ENCODE measurements at regions not wholly inside any gene's neighbourhood (a gene's known extent, or its start where the extent isn't known, plus 50 kb on each side); places are given as distances from the start of the nearest gene placed in this dataset.
"Not testable (repeated sequence)": the region's sequence is repeated elsewhere in the genome, so short reads cannot be mapped to it uniquely, and the experiment has no call there.

DNA sequence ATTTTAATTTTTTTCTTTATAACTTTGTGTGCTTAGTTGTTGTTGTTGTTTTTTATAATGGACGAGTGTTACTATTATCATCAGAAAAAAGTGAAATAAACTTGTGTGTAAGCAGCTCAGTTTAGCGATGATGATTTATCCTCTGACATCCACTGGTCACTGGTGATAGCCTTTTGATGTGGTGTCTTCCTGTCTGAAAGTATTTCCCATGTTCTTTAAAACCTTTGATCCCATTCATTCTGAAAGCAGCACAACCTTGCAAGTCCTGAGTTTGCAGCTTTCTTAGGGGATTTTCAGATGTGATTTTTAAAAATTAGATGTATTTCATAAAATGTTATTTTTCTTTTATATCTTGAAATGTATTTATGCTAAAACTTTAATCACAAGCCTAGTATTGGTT is 85.9 kb upstream of the ZPLD1 start:
- no peaks in the 10 kb centered on the region for H3K9me3 ChIP-seq
- H3K27ac ChIP-seq, result no peak overlapping the region
- H3K4me1 ChIP-seq, result no peaks in the 10 kb centered on the region
- no peak overlapping the region for H3K4me3 ChIP-seq
- DNase-seq, result no peak
- TF ChIP-seq, protein P1, sequence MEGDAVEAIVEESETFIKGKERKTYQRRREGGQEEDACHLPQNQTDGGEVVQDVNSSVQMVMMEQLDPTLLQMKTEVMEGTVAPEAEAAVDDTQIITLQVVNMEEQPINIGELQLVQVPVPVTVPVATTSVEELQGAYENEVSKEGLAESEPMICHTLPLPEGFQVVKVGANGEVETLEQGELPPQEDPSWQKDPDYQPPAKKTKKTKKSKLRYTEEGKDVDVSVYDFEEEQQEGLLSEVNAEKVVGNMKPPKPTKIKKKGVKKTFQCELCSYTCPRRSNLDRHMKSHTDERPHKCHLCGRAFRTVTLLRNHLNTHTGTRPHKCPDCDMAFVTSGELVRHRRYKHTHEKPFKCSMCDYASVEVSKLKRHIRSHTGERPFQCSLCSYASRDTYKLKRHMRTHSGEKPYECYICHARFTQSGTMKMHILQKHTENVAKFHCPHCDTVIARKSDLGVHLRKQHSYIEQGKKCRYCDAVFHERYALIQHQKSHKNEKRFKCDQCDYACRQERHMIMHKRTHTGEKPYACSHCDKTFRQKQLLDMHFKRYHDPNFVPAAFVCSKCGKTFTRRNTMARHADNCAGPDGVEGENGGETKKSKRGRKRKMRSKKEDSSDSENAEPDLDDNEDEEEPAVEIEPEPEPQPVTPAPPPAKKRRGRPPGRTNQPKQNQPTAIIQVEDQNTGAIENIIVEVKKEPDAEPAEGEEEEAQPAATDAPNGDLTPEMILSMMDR (IDR thresholded peaks at IDR 0.05), result no peak
- intact Hi-C loops (cut with DNase I), result no loop called here
- no peaks in the 10 kb centered on the region for H3K27me3 ChIP-seq (ENCODE audit: low read depth)
- no peaks in the 10 kb centered on the region for H3K36me3 ChIP-seq
- no peak for ATAC-seq

- no peaks in the 10 kb centered on the region for H3K9me3 ChIP-seq
- ATAC-seq, result no peak
- no peak overlapping the region for H3K27ac ChIP-seq
- TF ChIP-seq, protein P1 (IDR thresholded peaks at IDR 0.05), result no peak
- intact Hi-C loops (cut with DNase I), result no loop called here
- no peaks in the 10 kb centered on the region for H3K4me1 ChIP-seq
- no peaks in the 10 kb centered on the region for H3K27me3 ChIP-seq (ENCODE audit: low read depth)
- no peak for DNase-seq
- H3K36me3 ChIP-seq, result no peaks in the 10 kb centered on the region
- H3K4me3 ChIP-seq, result no peak overlapping the region
These were observed 81.7 kb upstream of the ZPLD1 start for GRCh38 chr3:102353148-102353547.

DNA sequence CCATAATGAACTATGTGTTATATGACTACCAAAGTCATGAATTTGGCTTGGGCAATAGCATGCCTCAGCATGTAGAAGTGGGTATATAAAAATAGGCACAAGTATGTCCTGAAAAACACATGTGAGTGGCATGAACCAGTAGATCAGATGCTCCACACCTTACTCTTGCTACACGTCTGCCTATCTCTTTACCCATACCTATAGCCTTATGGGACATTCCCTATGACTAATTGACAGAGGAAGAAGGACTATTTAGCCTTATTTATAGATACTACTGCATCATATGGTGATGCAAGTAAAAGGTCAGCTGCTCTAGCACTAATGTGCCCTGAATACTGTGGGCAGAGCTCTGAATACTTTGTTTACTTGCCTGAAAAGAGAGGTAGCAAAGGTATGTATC is 81.0 kb upstream of the ZPLD1 start:
- ATAC-seq (no peak), DNase-seq (no peak)
- Histone ChIP-seq H3K27ac (no peak overlapping the region), H3K4me3 (no peak overlapping the region), H3K27me3 (ENCODE audit: low read depth) (no peaks in the 10 kb centered on the region), H3K36me3 (no peaks in the 10 kb centered on the region), H3K4me1 (no peaks in the 10 kb centered on the region), H3K9me3 (no peaks in the 10 kb centered on the region)
- intact Hi-C loops (cut with DNase I), result no loop called here
- TF ChIP-seq, protein P1 (IDR thresholded peaks at IDR 0.05), result no peak

GRCh38 chr3:102354818-102355515 is 79.8 kb upstream of the ZPLD1 start:
- Histone ChIP-seq H3K4me3 (no peak overlapping the region), H3K27ac (no peak overlapping the region), H3K9me3 (no peaks in the 10 kb centered on the region), H3K36me3 (no peaks in the 10 kb centered on the region), H3K4me1 (no peaks in the 10 kb centered on the region), H3K27me3 (ENCODE audit: low read depth) (no peaks in the 10 kb centered on the region)
- intact Hi-C loops (cut with DNase I), result no loop called here
- no peak for DNase-seq
- no peak for ATAC-seq
- TF ChIP-seq, protein P1 (IDR thresholded peaks at IDR 0.05), result no peak

DNA sequence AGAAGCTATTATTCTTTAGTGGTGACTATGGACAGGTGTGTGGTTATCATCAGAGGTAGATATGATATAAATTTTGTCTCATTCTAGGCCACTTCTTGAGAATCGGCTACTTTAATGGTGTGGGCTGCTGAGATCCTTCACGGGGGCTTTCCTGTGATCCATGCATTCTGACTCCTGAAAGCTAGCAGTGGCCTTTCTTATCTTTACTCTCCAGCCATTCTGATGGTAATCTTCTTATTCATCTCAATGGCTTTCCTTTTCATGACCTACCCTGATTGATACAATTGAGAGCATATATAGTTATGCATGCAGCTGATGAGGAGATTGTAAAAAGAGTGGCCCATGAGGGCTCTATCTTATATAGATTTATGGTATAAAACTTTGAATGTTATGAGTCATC is 78.3 kb upstream of the ZPLD1 start:
- no peaks in the 10 kb centered on the region for H3K36me3 ChIP-seq
- DNase-seq, result no peak
- H3K27ac ChIP-seq, result no peak overlapping the region
- no peaks in the 10 kb centered on the region for H3K9me3 ChIP-seq
- TF ChIP-seq, protein P1 (IDR thresholded peaks at IDR 0.05), result no peak
- intact Hi-C loops (cut with DNase I), result no loop called here
- ATAC-seq, result no peak
- no peaks in the 10 kb centered on the region for H3K4me1 ChIP-seq
- H3K4me3 ChIP-seq, result no peak overlapping the region
- no peaks in the 10 kb centered on the region for H3K27me3 ChIP-seq (ENCODE audit: low read depth)

- H3K4me3 ChIP-seq; intact Hi-C loops (cut with DNase I); H3K27ac ChIP-seq; H3K4me1 ChIP-seq; H3K9me3 ChIP-seq; DNase-seq; H3K36me3 ChIP-seq; H3K27me3 ChIP-seq (ENCODE audit: low read depth); ATAC-seq: not testable (repeated sequence)
These were observed 77.5 kb upstream of the ZPLD1 start for GRCh38 chr3:102357313-102357712.
